NCI-H187 (cell line): ENCODE measurements at regions not wholly inside any gene's neighbourhood (a gene's known extent, or its start where the extent isn't known, plus 50 kb on each side); places are given as distances from the start of the nearest gene placed in this dataset.

ENCODE experiments used
- DNase-seq, 2 experiments: peaks; one replicate each; lab custom pipeline; 2025; lab: John Stamatoyannopoulos, UW

GRCh38 chr11:115928811-115929210, 424.6 kb upstream of the CADM1 start:
- DNase-seq: no peak

- DNase-seq: no peak
Measured at GRCh38 chr11:115927823-115928329, 423.7 kb upstream of the CADM1 start.

GRCh38 chr11:115926601-115927000, 422.4 kb upstream of the CADM1 start:
- DNase-seq: no peak

- DNase-seq: no peak
Measured at GRCh38 chr11:115926138-115926537, 421.9 kb upstream of the CADM1 start.

- DNase-seq: no peak
Measured at GRCh38 chr11:115925568-115926090, 421.4 kb upstream of the CADM1 start.

GRCh38 chr11:115924744-115925567, 420.7 kb upstream of the CADM1 start:
- no peak for DNase-seq

- no peak for DNase-seq
Measured at GRCh38 chr11:115922876-115923275, 418.7 kb upstream of the CADM1 start.

GRCh38 chr11:115921986-115922385, 417.8 kb upstream of the CADM1 start:
- no peak for DNase-seq

- no peak for DNase-seq
Measured at GRCh38 chr11:115921540-115921939, 417.3 kb upstream of the CADM1 start.

- DNase-seq: no peak
Measured at GRCh38 chr11:115920841-115921480, 416.7 kb upstream of the CADM1 start.

GRCh38 chr11:115920092-115920461, 415.9 kb upstream of the CADM1 start:
- DNase-seq: no peak

- DNase-seq: no peak
Measured at GRCh38 chr11:115919341-115920091, 415.3 kb upstream of the CADM1 start.

GRCh38 chr11:115918576-115918975, 414.4 kb upstream of the CADM1 start:
- DNase-seq: no peak

GRCh38 chr11:115916608-115917007, 412.4 kb upstream of the CADM1 start:
- no peak for DNase-seq

- DNase-seq: peak in 1 of 2 experiments; percentile 56
Measured at GRCh38 chr11:115912484-115912945, 408.3 kb upstream of the CADM1 start.

GRCh38 chr11:115911613-115912346, 407.6 kb upstream of the CADM1 start:
- DNase-seq: peak; percentile 91 to 93

- no peak for DNase-seq
Measured at GRCh38 chr11:115910379-115910778, 406.2 kb upstream of the CADM1 start.

- DNase-seq: no peak
Measured at GRCh38 chr11:115906171-115906570, 402.0 kb upstream of the CADM1 start.

- no peak for DNase-seq
Measured at GRCh38 chr11:115905341-115906000, 401.3 kb upstream of the CADM1 start.

GRCh38 chr11:115903179-115903578, 399.0 kb upstream of the CADM1 start:
- no peak for DNase-seq

GRCh38 chr11:115901069-115901468, 396.9 kb upstream of the CADM1 start:
- DNase-seq: no peak
